MG63 (cell line): ENCODE measurements at regions not wholly inside any gene's neighbourhood (a gene's known extent, or its start where the extent isn't known, plus 50 kb on each side); places are given as distances from the start of the nearest gene placed in this dataset.

Experiments used
- DNase-seq: peaks from one replicate; pipeline ENCODE4 v3.0.0-alpha.2; 2020
- H3K27me3 ChIP-seq: fragments of 250-450 bp; sonication (Bioruptor Pico); 2 replicates; pipeline ENCODE4 v1.5.1; 2020; ENCODE audit warnings: mild to moderate bottlenecking, moderate library complexity
- H3K36me3 ChIP-seq: fragments of 250-450 bp; sonication (Bioruptor Pico); 2 replicates; pipeline ENCODE4 v1.5.1; 2020; ENCODE audit warnings: mild to moderate bottlenecking, moderate library complexity
- H3K4me3 ChIP-seq: fragments of 250-450 bp; sonication (Bioruptor Pico); 2 replicates; pipeline ENCODE4 v1.5.1; 2020; ENCODE audit warnings: mild to moderate bottlenecking, moderate library complexity
- H3K9me3 ChIP-seq: fragments of 250-450 bp; sonication (Bioruptor Pico); 2 replicates; pipeline ENCODE4 v1.5.1; 2020; ENCODE audit warnings: mild to moderate bottlenecking, moderate library complexity

DNA sequence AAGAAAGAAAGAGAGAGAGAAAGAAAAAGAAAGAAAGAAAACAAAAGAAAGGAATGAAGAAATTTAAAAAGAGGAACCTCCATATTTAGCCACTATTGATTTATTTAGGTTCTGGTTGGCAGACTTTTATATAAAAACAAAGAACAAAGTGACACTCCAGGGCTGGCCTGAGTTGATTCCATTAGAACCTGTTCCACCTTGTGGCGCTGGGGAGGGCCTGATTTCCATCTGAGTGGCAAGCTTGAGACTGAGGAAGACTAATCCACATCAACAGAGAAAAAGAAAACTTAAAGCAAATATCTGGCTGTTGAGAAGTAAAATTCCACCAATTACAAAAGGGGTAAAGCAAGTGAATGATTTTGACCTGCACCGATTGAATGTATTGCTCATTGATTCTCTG, 345.3 kb downstream of the EN1 start:
- H3K4me3 ChIP-seq = no peak overlapping the region
- H3K9me3 ChIP-seq = no peaks in the 10 kb centered on the region
- H3K36me3 ChIP-seq = no peaks in the 10 kb centered on the region
- no peaks in the 10 kb centered on the region for H3K27me3 ChIP-seq
- DNase-seq = no peak

- H3K27me3 ChIP-seq = no peaks in the 10 kb centered on the region
- H3K9me3 ChIP-seq = no peaks in the 10 kb centered on the region
- H3K4me3 ChIP-seq = no peak overlapping the region
- no peak for DNase-seq
- no peaks in the 10 kb centered on the region for H3K36me3 ChIP-seq
These were observed 348.5 kb downstream of the EN1 start for GRCh38 chr2:118498943-118499342.

- no peaks in the 10 kb centered on the region for H3K27me3 ChIP-seq
- no peak overlapping the region for H3K4me3 ChIP-seq
- DNase-seq = no peak
- H3K36me3 ChIP-seq = no peaks in the 10 kb centered on the region
- no peaks in the 10 kb centered on the region for H3K9me3 ChIP-seq
These were observed 350.4 kb downstream of the EN1 start for GRCh38 chr2:118496870-118497611.

DNA sequence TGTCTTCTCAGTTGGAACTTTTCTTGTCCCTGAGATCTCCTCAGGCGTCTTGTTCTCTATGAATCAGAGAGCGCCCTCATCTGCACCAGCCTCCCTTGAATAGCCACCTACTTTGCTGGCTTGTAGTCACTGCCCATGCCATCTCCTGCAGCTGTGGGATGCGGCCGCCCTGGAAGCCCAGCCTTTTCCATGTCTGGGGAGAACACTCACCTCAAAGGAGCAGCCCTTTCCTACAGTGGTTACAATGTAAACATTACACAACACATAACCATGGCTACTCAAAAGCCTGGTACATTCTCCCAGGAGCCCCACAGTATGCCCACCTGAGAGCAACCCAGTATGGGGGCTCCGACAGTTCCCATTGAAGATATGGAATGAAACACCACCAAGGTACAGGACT, 351.0 kb downstream of the EN1 start:
- DNase-seq = no peak
- no peak overlapping the region for H3K4me3 ChIP-seq
- H3K9me3 ChIP-seq = peaks cover 6% of the 10 kb centered on the region; the same call in 1 of the 2 replicates
- no peaks in the 10 kb centered on the region for H3K36me3 ChIP-seq
- no peaks in the 10 kb centered on the region for H3K27me3 ChIP-seq

- Histone ChIP-seq H3K9me3 (peaks cover 6% of the 10 kb centered on the region; the same call in 1 of the 2 replicates), H3K36me3 (no peaks in the 10 kb centered on the region), H3K27me3 (no peaks in the 10 kb centered on the region), H3K4me3 (no peak overlapping the region)
- DNase-seq = no peak
These were observed 352.2 kb downstream of the EN1 start for GRCh38 chr2:118495290-118495689.

GRCh38 chr2:118493213-118493612, 354.2 kb downstream of the EN1 start:
- H3K9me3 ChIP-seq = peaks cover 6% of the 10 kb centered on the region; the same call in 1 of the 2 replicates
- H3K27me3 ChIP-seq = no peaks in the 10 kb centered on the region
- no peak overlapping the region for H3K4me3 ChIP-seq
- DNase-seq = no peak
- H3K36me3 ChIP-seq = no peaks in the 10 kb centered on the region

DNA sequence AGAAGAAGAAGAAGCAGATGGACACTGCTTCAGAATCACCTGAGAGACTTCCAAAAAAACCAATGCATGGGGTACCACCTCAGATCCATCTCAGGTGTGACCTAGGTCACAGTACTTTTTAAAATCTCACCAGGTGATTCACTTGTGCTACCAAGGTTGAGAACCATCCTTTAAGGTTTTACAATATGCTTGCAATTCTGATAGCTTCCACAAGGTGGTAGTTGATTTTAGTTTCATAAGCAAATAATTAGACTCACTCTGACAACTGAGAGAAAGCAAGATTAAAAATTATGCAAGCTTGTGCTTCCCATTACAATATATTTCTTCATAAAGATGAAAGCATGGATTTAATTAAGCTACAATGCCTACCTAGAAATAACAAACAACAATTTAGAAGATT, 355.1 kb downstream of the EN1 start:
- Histone ChIP-seq H3K36me3 (no peaks in the 10 kb centered on the region), H3K9me3 (peaks cover 6% of the 10 kb centered on the region; the same call in 1 of the 2 replicates), H3K4me3 (no peak overlapping the region), H3K27me3 (no peaks in the 10 kb centered on the region)
- no peak for DNase-seq

DNA sequence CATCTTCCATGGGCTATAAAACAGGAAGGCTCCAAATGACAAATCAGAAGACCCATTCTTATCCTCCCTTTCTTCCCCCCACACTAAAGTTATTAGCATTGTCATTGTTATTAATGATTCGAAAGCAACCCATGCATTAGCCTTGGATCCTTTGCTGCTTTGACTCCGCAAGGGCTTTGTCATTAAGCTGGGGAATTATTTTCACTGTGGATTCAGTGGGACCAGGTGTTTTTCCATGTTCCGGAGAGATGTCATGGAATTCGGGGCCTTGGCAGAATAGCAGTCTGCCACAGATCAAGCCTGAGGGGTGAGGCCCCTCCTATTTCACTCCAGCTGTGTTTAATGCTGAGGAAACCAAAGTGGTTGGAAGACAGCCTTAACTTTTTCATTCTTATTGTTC, 357.1 kb downstream of the EN1 start:
- no peak for DNase-seq
- Histone ChIP-seq H3K27me3 (no peaks in the 10 kb centered on the region), H3K9me3 (peaks cover 6% of the 10 kb centered on the region; the same call in 1 of the 2 replicates), H3K4me3 (no peak overlapping the region), H3K36me3 (no peaks in the 10 kb centered on the region)

GRCh38 chr2:118489712-118490299, 357.6 kb downstream of the EN1 start:
- no peak overlapping the region for H3K4me3 ChIP-seq
- peaks cover 6% of the 10 kb centered on the region; the same call in 1 of the 2 replicates for H3K9me3 ChIP-seq
- H3K36me3 ChIP-seq = no peaks in the 10 kb centered on the region
- no peaks in the 10 kb centered on the region for H3K27me3 ChIP-seq
- DNase-seq = no peak

DNA sequence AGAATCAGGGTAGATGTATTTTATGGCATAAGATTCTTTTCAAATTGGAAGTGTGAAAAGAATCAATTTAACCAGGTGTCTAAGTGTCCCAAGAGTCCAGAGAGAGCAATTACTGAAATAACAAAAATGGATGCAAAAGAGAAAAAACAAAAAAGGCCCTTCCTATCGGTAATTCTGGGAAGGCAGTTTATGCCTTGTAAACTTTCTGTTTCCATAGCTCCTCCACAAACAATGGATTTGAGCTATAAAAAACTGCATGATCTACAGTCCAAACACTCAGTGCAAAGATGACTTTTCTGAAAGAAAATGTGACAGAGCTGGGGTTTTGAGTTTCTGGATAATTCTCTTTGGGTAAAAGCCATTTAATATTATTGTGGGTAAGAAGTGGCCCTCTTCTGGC, 366.1 kb downstream of the EN1 start:
- no peak for DNase-seq
- Histone ChIP-seq H3K9me3 (no peaks in the 10 kb centered on the region), H3K36me3 (no peaks in the 10 kb centered on the region), H3K27me3 (no peaks in the 10 kb centered on the region), H3K4me3 (no peak overlapping the region)

GRCh38 chr2:118479020-118479419, 368.4 kb downstream of the EN1 start:
- no peaks in the 10 kb centered on the region for H3K36me3 ChIP-seq
- H3K9me3 ChIP-seq = no peaks in the 10 kb centered on the region
- no peaks in the 10 kb centered on the region for H3K27me3 ChIP-seq
- no peak for DNase-seq
- H3K4me3 ChIP-seq = no peak overlapping the region

DNA sequence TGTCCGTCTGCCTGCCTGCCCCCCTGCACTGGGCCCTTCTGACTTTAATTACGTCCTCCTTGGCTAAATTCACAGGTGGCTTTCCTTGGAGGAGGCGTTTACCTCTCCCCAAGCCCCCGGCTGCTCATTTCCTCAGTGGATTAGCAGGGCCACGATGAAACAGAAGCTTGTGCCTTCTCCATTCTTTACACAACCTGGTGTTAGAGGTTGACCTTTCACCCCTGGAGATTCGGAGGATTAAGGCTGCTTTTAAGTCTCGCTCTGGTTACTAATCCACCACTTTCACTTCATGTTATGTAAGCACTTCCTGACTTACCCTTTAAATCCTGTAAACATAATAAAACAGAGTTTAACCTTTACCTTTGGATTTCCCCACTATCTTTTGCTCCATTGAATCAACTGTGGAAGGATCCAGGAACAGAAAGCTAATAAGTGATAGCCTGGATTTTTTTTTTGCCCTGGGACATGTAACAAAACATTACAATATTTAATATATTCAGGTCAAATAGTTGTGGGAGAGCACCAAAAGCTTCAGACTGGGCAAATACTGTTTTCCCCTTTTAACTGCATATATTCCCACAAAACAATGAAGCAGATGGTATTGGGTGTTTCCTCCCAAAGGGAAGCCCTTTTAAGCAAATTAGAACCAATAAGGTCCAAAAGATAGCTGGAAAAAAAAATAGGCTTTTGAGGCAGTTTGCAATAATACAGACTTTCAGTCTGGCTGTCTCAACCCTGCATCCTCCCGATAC, 370.2 kb downstream of the EN1 start:
- H3K9me3 ChIP-seq = no peaks in the 10 kb centered on the region
- H3K4me3 ChIP-seq = no peak overlapping the region
- H3K36me3 ChIP-seq = no peaks in the 10 kb centered on the region
- DNase-seq = no peak
- H3K27me3 ChIP-seq = no peaks in the 10 kb centered on the region

- H3K36me3 ChIP-seq = no peaks in the 10 kb centered on the region
- no peaks in the 10 kb centered on the region for H3K27me3 ChIP-seq
- no peaks in the 10 kb centered on the region for H3K9me3 ChIP-seq
- no peak for DNase-seq
- H3K4me3 ChIP-seq = no peak overlapping the region
These were observed 371.7 kb downstream of the EN1 start for GRCh38 chr2:118475622-118476205.

DNA sequence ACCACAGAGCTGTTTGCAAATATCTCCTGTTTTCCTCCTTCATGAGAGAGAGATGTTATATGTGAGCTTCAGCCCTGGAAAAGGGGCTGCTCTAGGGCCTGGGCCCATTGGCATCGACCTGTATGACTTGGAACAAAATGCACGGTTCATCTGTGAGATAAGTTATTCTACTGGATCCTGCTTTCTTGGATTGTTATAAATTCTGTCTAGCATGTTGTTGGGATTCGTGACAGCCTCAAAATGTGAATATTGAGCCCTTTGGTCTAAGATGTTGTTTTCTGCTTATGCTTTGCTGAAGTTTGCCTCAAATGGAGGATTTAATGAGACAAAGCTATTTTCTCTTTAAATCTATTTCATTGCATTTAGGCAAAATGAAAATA, 372.9 kb downstream of the EN1 start:
- Histone ChIP-seq H3K27me3 (no peaks in the 10 kb centered on the region), H3K9me3 (no peaks in the 10 kb centered on the region), H3K36me3 (no peaks in the 10 kb centered on the region), H3K4me3 (no peak overlapping the region)
- no peak for DNase-seq

GRCh38 chr2:118473846-118474540, 373.5 kb downstream of the EN1 start:
- Histone ChIP-seq H3K27me3 (no peaks in the 10 kb centered on the region), H3K9me3 (no peaks in the 10 kb centered on the region), H3K36me3 (no peaks in the 10 kb centered on the region), H3K4me3 (no peak overlapping the region)
- DNase-seq = no peak

GRCh38 chr2:118473241-118473640, 374.2 kb downstream of the EN1 start:
- H3K27me3 ChIP-seq = no peaks in the 10 kb centered on the region
- peak; percentile 44 for DNase-seq
- no peak overlapping the region for H3K4me3 ChIP-seq
- no peaks in the 10 kb centered on the region for H3K36me3 ChIP-seq
- no peaks in the 10 kb centered on the region for H3K9me3 ChIP-seq

- Histone ChIP-seq H3K27me3 (no peaks in the 10 kb centered on the region), H3K36me3 (no peaks in the 10 kb centered on the region), H3K4me3 (no peak overlapping the region)
These were observed 377.2 kb downstream of the EN1 start for GRCh38 chr2:118470297-118470696.

More at GRCh38 chr2:118470297-118470696, 377.2 kb downstream of the EN1 start:
- H3K9me3 ChIP-seq = no peaks in the 10 kb centered on the region
- DNase-seq = peak; percentile 29
